SK-N-SH treated with all-trans-retinoic acid at 6 μM for 48 hours (cell line): ENCODE measurements at regions not wholly inside any gene's neighbourhood (a gene's known extent, or its start where the extent isn't known, plus 50 kb on each side); places are given as distances from the start of the nearest gene placed in this dataset.

ENCODE experiments used
- RARB ChIP-seq: fragments of 250-450 bp; sonication (Bioruptor Pico); IDR thresholded peaks from 2 replicates; pipeline ENCODE4 v1.8.0; 2021; ENCODE audit warnings: mild to moderate bottlenecking, moderate library complexity
- ZFP3 ChIP-seq: fragments of 250-450 bp; sonication (Bioruptor Pico); IDR thresholded peaks from 2 replicates; pipeline ENCODE4 v1.5.0; 2020; ENCODE audit warnings: mild to moderate bottlenecking, moderate library complexity
- ZNF8 ChIP-seq: fragments of 450-650 bp; formaldehyde crosslinking; IDR thresholded peaks from 2 replicates; pipeline ENCODE4 v1.5.0; 2020; ENCODE audit warnings: mild to moderate bottlenecking, moderate library complexity

DNA sequence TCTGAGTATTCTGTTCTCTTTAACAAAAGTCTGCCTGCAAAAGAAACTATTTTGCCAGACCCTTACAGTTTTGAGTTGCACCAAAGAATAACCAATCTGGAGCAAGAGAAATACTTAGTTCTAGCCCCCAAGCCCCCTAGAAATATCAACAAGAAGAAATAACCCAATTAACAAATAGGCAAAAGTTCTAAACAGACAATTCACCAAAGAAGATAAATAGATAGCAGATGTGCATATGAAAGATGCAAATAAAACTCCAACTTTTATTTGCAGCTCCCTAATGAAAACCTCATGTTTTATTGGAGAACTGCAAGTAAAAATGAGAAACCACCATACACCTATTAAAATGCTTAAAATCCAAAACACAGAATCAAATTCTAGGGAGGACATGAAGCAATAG is 1308.0 kb downstream of the CDH11 start:
- TF ChIP-seq RARB (CRISPR knock-in tag) = no peak
- TF ChIP-seq ZFP3 (CRISPR knock-in tag) = no peak
- no peak for TF ChIP-seq ZNF8 (CRISPR knock-in tag)
